Activated CD4-positive, alpha-beta T cell treated with anti-CD3 and anti-CD28 coated beads for 48 hours (primary cell): ENCODE measurements at regions not wholly inside any gene's neighbourhood (a gene's known extent, or its start where the extent isn't known, plus 50 kb on each side); places are given as distances from the start of the nearest gene placed in this dataset.
"Not testable (repeated sequence)": the region's sequence is repeated elsewhere in the genome, so short reads cannot be mapped to it uniquely, and the experiment has no call there.

ENCODE experiments used
- DNase-seq: peaks from one replicate; pipeline ENCODE4 v3.0.0-alpha.2; 2020

DNA sequence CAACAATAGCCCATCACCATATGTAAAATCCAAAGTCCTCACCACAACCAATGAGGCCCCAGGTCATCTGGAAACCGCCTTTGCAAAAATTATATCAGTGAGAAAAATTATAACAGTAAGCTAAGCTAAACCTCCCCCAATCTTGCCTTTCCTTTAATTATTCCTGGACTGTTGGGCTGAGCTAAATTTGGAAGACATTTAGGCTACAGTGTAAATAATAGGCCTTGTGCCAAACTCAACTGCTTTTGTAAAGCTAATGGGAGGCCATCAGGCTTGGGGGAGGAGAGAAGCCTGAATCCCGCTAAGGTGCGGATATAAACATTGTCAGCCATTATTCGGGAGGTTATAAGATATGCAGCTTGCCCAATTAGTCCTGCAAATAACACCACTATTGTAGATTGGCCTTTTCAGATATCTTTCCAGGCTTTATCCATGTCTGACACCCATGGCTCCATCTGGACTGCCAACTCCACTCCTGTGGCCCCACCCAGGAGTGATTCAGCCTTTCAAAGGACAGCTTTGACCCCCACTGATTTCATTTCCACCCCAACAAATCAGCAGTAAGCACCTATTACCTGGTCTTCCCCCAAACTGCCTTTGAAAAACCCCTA, 53.0 kb upstream of the CA12 start:
- DNase-seq: no peak

DNA sequence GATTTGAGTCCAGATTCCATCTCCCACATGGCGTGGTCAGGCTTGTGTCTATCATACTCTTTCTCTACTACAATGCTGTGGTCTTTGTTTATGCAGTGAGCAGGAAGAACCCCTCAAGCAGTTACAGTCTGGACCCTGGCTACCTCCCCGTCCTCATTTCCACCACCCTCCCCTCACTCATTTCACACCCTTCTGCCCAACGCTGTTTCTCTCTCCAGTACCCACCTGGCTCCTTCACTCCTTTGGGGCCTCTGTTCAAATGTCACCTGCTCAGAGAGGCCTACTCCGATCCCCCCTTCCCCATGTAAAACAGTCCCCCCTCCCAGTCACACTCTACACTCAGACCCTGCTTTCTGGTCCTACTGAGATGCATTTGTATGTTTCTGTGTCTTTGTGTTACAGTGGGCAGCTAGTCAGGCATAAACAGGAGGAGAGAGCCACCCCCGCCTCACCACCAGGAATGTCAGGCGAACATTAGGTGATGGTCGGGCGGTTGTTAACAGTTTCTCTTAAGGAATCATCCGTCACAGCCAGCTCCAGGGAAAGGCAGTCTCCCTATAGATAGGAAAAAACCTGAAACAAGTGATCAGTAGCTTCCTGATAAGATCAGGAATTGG, 53.7 kb upstream of the CA12 start:
- DNase-seq: no peak

DNA sequence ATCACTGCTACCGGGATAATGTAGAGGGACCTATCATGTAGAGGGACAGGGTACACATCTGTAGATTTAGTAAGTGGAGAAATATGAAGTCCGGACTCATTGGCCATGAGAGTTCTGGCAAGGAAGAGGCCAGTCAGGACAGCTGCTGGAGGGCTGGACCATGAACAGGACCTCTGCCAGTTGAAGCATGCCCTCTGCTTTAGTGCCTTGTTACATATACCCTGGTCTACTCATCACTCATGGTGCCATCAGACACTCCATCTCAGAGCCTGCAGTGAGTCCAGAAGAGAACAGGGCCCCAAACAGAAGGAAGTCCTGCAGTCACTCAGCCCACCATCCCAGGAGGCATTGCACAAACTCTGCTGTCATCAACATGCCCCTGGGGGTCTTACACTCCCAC, 54.7 kb upstream of the CA12 start:
- DNase-seq: no peak

- DNase-seq: peak; percentile 84
These were observed 55.3 kb upstream of the CA12 start for GRCh38 chr15:63436872-63437375.

DNA sequence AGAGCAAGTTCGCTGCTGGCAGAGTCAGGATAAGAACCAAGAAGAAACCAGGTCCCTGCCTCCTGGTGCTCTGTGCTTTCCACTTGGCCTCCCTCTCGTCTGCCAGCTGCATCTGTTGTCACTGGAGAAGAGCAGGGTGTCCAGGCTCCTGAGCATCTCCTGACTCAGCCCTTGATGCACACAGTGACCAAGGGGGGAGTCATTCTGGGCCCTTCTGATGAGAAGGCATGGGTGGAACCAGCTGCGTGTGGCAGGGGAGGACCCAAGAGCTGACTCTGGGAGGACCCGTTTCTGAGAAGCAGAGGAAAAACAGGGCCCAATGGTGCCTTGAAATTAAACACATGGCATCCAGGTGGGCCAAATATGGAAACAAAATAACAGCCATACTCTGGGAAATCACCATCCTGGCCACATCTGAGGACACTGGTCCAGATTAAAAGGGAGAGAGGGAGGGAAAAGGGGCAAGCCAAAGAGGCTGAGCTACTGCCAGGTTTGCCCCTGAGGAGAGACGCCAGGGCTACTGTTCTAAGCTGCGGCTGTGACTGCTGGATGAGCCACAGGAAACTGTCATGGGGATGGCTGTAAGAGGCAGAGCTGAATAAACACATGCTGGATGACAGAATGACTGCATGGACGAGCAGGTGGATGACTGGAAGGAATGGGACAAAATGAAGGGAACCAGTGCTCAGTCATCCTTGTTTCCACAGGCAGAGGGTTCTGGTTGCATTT, 58.1 kb upstream of the CA12 start:
- peak; percentile 16 for DNase-seq

- no peak for DNase-seq
These were observed 58.6 kb upstream of the CA12 start for GRCh38 chr15:63440265-63440648.

DNA sequence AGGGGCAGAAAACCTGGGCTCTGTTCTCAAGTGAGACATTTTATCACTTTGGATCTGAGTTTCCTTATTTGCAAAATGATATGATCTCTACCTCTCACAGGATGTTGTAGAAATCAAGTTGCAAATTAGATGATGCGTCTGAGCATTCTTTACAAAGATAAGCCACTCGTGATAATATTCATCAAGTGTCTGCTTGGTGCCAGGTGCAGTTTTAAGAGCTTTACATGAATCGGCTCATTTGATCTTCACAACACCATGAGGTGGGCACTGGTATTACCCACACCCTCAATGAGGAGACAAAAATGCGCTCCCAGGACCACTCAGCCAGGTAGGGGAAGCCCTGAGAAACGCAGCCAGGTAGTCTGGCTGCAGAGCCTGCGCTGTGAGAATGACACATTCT, 59.1 kb upstream of the CA12 start:
- DNase-seq: no peak

DNA sequence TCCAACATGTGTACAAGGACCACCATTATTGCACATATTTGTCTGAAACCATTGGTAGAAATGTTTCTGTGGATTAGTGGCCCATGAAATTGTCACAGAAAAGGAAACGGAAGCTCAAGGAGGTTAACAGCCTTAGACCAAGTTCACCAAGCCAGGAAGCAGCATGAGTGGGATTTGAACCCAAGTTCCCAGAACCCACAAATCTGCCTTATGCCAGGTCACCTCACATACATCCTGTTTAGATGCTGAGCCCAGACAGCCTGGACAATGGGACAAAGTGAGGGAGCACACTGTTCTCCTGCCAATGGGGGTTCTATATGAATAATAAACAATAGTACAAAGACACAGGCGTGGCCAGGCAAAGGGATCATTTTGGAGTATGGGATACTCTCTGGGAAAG, 59.6 kb upstream of the CA12 start:
- DNase-seq: no peak

- no peak for DNase-seq
These were observed 60.4 kb upstream of the CA12 start for GRCh38 chr15:63442080-63442479.

GRCh38 chr15:63444611-63445010, 59.8 kb upstream of the USP3 start:
- no peak for DNase-seq

DNA sequence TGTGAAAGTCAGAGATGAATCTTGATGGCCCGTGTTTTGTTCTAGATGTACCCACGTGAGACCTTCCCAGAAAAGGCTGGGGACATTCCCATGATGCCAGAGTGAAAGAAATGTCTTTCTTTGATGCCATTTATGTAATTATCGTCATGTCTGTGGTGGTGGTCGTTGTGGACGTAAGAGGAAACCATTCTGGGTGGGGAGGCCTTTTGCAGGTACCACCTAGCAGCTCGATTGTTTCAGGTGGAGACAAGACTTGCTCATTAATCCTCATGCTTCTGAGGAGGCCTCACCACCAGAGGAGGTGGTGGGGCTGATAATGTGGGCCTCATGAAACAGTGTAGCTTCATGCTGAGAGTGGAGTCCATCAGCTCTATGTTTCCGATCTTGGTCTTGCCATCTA, 58.1 kb upstream of the USP3 start:
- no peak for DNase-seq

DNA sequence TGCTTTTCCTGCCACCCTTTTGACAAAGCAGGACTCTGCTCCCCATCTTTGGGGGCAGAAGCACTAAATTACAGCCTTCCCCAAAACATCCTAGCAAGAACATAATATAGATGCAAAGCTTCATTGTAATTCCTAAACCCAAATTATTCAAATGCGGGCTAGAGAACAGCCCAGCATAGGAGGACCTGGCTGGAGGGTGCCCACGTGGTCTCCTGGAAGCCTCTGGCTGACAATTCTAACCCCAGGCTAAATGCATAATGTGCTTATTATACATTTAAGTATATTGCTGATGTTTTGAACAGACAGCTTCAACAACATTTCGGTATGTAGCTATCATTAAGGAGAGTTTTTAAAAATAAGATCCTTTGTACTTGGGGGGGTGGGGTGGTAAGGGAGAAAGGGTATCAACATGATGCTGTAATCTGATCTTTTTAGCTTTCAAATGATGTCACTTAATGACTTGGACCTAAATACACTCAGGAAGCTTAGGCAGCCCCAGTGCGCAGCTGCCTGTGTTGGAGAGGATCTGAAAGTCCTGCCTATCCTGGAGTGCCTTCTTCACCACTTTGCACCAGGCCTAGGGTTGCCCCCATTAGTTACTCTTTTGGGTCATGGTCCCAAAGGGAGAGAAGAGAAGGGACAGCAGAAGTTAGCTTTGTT, 57.2 kb upstream of the USP3 start:
- no peak for DNase-seq

- no peak for DNase-seq
These were observed 56.1 kb upstream of the USP3 start for GRCh38 chr15:63448266-63448665.

GRCh38 chr15:63448872-63449555, 55.4 kb upstream of the USP3 start:
- not testable (repeated sequence) for DNase-seq

DNA sequence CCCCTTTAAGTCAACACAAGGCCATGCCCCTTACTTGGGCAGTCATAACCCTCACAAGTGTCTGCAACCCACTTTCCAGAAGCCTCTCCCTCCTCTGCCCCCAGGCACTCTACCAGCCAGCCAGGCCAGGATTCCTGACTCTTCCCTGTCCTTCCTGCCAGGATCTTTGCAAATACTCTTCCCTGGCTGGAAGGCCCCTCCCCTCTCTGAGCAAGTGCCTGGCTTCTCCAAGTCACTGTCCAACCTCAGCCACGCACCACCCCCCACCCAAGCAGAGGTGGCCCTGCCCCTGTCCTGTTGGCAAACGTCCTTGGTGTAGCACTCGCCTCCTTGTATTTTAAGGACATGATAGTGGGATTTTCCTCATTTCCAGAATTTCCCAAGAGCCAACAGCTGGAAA, 54.7 kb upstream of the USP3 start:
- no peak for DNase-seq

DNA sequence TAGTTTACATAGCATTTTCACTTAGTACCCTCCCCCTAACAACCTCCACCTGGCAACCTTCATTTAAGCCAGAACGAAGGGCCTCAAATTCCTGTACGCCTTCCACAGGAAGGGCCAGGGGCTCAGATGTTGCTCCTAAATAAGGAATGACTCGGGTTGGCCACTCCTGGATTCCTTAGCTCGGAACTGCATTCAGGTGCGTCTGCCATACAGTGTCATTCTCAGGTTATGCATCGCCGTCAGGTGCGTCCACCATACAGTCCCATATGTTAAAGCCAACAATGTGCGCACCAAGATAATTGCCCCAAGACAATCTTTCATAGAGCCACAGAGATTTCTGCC, 53.5 kb upstream of the USP3 start:
- no peak for DNase-seq

GRCh38 chr15:63451671-63452315, 52.6 kb upstream of the USP3 start:
- no peak for DNase-seq

DNA sequence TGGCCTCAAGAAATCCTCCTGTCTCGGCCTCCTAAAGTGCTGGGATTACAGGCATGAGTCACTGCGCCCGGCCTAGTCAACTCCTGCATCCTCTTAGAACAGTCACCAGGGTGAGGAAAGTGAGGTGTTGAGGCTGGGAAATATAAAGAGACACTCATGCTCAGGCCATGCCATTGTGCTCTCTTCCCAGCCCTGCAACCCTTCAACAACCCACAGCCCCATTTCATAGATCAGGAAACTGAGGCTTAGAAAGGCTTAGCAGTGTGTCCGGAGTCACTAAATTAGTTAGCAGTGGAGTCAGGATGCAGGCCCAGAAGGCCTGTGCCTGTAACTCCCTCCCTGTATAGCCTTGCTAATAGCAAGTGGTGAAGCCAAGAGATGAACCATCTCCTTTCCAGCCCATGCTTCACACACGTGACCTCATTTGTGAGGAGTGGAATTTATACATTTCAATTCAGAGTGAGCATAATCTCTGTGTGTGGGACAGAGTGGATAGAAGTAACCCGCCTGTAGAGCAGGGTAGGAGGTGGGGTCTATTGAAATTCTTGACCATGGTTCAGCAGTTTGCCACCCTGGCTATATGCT, 51.7 kb upstream of the USP3 start:
- DNase-seq: no peak

DNA sequence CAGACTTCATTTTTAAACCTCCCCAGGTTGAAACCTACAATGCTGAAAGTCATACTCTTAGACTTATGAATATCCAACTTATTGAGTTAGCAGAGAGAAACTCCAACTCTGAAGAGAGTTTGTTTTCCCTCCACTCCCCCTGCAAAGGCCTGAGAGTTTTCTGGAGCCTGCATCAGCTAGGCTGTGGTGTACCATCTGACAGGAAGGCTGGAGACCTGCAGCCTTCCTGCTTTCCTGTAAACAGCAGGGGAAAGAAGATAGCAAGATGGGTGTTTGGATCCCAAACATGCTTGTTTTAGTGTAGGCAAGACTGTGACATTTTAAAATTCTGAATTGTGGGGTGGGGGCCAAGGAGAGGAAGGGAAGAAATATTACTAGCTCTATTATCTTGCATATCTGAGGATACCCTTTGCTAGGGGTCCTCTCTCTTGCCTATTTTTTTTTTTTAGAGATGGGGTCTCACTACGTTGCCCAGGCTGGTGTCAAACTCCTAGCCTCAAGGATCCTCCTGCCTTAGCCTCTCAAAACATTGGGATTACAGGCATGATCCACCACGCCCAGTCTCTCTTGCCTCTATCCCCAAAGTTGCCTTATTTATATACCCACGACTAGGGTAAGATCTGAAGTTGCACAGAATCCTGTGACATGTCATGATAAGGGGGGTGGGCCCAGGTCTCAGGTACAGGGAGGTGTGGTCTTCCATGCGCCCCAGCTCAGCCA, 51.0 kb upstream of the USP3 start:
- no peak for DNase-seq

- DNase-seq: no peak
These were observed 49.7 kb upstream of the USP3 start for GRCh38 chr15:63454503-63455211.
